Esophagus squamous epithelium (tissue), 4 donors: ENCODE measurements at regions not wholly inside any gene's neighbourhood (a gene's known extent, or its start where the extent isn't known, plus 50 kb on each side); places are given as distances from the start of the nearest gene placed in this dataset.

Experiments
- CTCF ChIP-seq, 6 experiments: fragments of 450-650 bp in 4 of 6; fragments of 200-600 bp in 2 of 6; sonication (generic) in 2 of 6; IDR thresholded peaks; one replicate each; pipeline ENCODE4 v1.5.1; 2016 to 2019; ENCODE audit warnings: antibody characterized with exemption in 6 of 6, mild to moderate bottlenecking in 4 of 6, moderate library complexity in 4 of 6
- POLR2A ChIP-seq, 4 donors: fragments of 450-650 bp; IDR thresholded peaks; one replicate each; pipeline ENCODE4 v1.6.1; 2017; ENCODE audit warnings: antibody characterized with exemption in 4 of 4, mild to moderate bottlenecking in 4 of 4, moderate library complexity in 3 of 4

DNA sequence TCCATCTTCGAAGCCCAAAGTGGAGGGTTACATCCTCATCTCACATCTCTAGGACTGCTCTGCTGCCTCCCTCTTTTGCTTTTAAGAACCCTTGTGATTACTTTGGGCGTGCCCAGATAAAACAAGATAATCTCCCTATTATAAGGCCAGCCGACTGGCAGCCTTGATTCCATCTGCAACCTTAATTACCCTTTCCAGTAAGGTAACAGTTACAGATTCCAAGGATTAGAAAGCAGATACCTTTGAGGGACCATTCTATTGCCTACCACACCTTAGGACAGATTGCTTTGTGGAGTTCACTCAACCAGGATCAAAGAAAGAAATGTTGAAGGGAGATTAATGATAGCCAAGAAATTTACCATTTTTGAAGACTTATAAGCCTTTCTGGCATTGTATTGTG lies 250.8 kb upstream of the ACVR2A start:
- no peak for TF ChIP-seq CTCF (IDR thresholded peaks at IDR 0.05)
- TF ChIP-seq POLR2A (IDR thresholded peaks at IDR 0.05), result no peak
